ENCODE measurements at regions not wholly inside any gene's neighbourhood (a gene's known extent, or its start where the extent isn't known, plus 50 kb on each side); places are given as distances from the start of the nearest gene placed in this dataset.
"Not testable (repeated sequence)": the region's sequence is repeated elsewhere in the genome, so short reads cannot be mapped to it uniquely, and the experiment has no call there.

DNA sequence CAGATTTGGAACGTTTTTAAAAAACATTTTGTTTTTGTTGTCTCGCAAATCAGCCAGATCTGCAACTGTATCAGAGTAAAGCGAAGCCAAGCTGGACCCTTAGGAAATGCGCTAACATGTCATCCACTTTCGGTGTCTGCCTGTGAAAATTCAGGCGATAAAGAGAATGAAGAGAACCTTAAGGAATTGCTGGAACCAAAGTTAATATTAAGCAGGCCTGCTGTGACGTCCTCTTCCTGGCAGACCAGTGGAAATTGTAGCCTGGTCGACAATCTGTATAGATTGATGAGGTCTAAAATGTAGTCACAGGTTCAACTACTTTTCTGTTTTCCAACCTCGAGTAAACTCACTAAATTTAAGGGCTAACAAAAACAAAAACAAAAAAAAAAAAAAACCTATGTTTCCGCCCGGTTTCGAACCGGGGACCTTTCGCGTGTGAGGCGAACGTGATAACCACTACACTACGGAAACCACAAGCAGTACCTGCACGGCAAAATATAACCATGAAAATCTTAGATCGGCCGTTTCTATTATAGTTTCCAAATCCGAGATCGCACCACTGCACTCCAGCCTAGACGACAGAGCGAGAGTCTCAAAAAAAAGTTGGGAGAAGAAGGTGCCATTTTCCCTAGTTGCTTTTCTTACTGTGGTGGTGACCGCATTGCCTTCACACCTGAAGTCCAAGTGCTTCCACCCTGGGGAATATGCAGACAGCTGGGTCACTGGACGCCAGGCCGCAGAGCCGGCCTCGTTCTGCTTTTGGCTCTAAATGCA is 70.2 kb upstream of the FCGR1A start:
- H3K36me3 Mint-ChIP-seq (ENCODE audit: insufficient read depth); H3K27me3 Mint-ChIP-seq; H3K4me1 Mint-ChIP-seq (ENCODE audit: low read depth); H3K9me3 Mint-ChIP-seq (ENCODE audit: low read depth): not testable (repeated sequence)
- peak; percentile 21 for DNase-seq (ENCODE audit: low spot score, unreplicated experiment)
- Mint-ChIP-seq H3K27ac (peak overlapping the region; percentile 97), H3K4me3 (ENCODE audit: low read depth) (peak overlapping the region; percentile 55)

DNA sequence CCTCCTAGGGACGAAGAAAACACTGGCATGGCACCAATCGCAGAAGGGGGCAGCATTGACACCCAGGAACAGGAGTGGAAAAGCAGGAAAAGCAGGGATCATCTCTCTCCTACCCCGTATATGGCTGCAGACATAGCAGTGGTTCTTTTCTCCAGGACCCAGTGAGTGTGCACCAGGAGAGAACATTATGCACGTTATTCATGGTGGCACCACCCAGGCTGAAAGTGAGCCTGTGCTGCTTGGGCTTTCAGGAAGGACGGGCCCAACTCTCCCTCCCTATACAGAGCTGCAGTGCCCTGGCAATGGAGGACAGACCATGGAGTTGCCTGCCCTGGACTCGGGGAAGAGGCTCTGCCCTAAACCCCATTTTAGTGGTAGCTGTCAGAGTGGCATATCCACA is 69.0 kb upstream of the FCGR1A start:
- H3K9me3 Mint-ChIP-seq (ENCODE audit: low read depth); DNase-seq (ENCODE audit: low spot score, unreplicated experiment); H3K4me1 Mint-ChIP-seq (ENCODE audit: low read depth); H3K36me3 Mint-ChIP-seq (ENCODE audit: insufficient read depth); H3K27me3 Mint-ChIP-seq; H3K4me3 Mint-ChIP-seq (ENCODE audit: low read depth); H3K27ac Mint-ChIP-seq: not testable (repeated sequence)

DNA sequence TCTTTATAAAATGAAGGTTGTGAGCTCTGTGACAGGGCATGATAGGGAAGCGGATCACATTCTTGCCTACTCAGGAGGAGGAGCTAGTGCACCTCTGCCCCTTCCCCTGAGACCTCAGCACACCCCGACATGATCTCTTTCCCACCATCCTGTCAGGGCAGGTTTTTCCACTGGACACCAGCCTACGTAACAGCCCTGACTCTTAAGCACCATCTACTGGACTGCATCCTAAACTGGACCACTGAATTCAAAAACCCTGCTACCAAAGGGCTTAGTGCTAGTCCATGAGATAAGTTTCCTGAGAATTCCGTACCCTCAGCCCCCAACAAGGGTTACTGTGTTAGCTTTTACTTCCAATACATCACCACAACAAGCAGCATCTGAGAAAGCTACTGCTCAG is 68.5 kb upstream of the FCGR1A start:
- H3K4me3 Mint-ChIP-seq (ENCODE audit: low read depth); H3K4me1 Mint-ChIP-seq (ENCODE audit: low read depth); H3K27ac Mint-ChIP-seq; H3K9me3 Mint-ChIP-seq (ENCODE audit: low read depth); DNase-seq (ENCODE audit: low spot score, unreplicated experiment); H3K36me3 Mint-ChIP-seq (ENCODE audit: insufficient read depth); H3K27me3 Mint-ChIP-seq: not testable (repeated sequence)

GRCh38 chr1:149724618-149725302 is 57.7 kb upstream of the FCGR1A start:
- DNase-seq (ENCODE audit: low spot score, unreplicated experiment); H3K27ac Mint-ChIP-seq; H3K36me3 Mint-ChIP-seq (ENCODE audit: insufficient read depth); H3K9me3 Mint-ChIP-seq (ENCODE audit: low read depth); H3K4me1 Mint-ChIP-seq (ENCODE audit: low read depth); H3K27me3 Mint-ChIP-seq; H3K4me3 Mint-ChIP-seq (ENCODE audit: low read depth): not testable (repeated sequence)

GRCh38 chr1:149726688-149727087 is 55.8 kb upstream of the FCGR1A start:
- not testable (repeated sequence) for H3K27ac Mint-ChIP-seq; H3K9me3 Mint-ChIP-seq (ENCODE audit: low read depth); H3K36me3 Mint-ChIP-seq (ENCODE audit: insufficient read depth); H3K27me3 Mint-ChIP-seq; H3K4me1 Mint-ChIP-seq (ENCODE audit: low read depth); DNase-seq (ENCODE audit: low spot score, unreplicated experiment); H3K4me3 Mint-ChIP-seq (ENCODE audit: low read depth)

GRCh38 chr1:149728598-149728997 is 53.9 kb upstream of the FCGR1A start:
- not testable (repeated sequence) for H3K27me3 Mint-ChIP-seq; H3K9me3 Mint-ChIP-seq (ENCODE audit: low read depth); DNase-seq (ENCODE audit: low spot score, unreplicated experiment); H3K4me1 Mint-ChIP-seq (ENCODE audit: low read depth); H3K4me3 Mint-ChIP-seq (ENCODE audit: low read depth); H3K27ac Mint-ChIP-seq; H3K36me3 Mint-ChIP-seq (ENCODE audit: insufficient read depth)
